Breast epithelium (tissue), 3 donors: ENCODE measurements at regions not wholly inside any gene's neighbourhood (a gene's known extent, or its start where the extent isn't known, plus 50 kb on each side); places are given as distances from the start of the nearest gene placed in this dataset.

Experiments
- CTCF ChIP-seq, 3 donors: fragments of 450-650 bp; IDR thresholded peaks; one replicate each; pipeline ENCODE4 v1.5.1; 2016 to 2017; ENCODE audit warnings: antibody characterized with exemption in 3 of 3, mild to moderate bottlenecking in 3 of 3, moderate library complexity in 3 of 3
- POLR2A ChIP-seq: fragments of 450-650 bp; IDR thresholded peaks from one replicate; pipeline ENCODE4 v1.6.1; 2016; ENCODE audit warnings: antibody characterized with exemption, mild to moderate bottlenecking, moderate library complexity
- POLR2AphosphoS5 ChIP-seq, 3 donors: sonication (generic); formaldehyde crosslinking; IDR thresholded peaks; one replicate each; pipeline ENCODE4 v1.6.1; 2017; ENCODE audit warnings: antibody characterized with exemption in 3 of 3

- TF ChIP-seq CTCF (IDR thresholded peaks at IDR 0.05), result no peak
- TF ChIP-seq POLR2A, result no peak
- no peak for TF ChIP-seq POLR2AphosphoS5 (IDR thresholded peaks at IDR 0.05)
These were observed 95.1 kb upstream of the IQCM start for GRCh38 chr4:149910604-149911350.
